ENCODE measurements at regions not wholly inside any gene's neighbourhood (a gene's known extent, or its start where the extent isn't known, plus 50 kb on each side); places are given as distances from the start of the nearest gene placed in this dataset.

DNA sequence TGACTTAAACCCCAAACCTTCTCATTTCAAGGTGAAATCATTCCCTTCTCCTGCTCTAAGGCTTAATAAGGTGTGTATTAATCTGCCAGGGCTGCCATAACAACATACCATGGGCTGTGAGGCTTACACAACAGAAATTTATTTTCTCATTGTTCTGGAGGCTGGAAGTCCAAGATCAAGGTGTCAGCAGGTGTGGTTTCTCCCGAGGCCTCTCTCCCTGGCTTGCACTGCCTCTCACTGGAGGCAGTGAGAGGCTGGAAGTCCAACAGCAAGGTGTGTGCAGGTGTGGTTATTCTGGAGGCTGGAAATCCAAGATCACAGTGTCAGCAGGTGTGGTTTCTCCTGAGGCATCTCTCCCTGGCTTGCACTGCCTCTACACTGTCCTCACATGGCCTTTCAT is 280.3 kb upstream of the TUT7 start:
- no peaks in the 10 kb centered on the region for H4K20me1 ChIP-seq (ENCODE audit: insufficient read depth)
- H3K9me3 ChIP-seq (ENCODE audit: low read length): peaks cover 4% of the 10 kb centered on the region
- H3K4me3 ChIP-seq (ENCODE audit: low read length): no peak overlapping the region
- H3F3A ChIP-seq (ENCODE audit: insufficient read depth, low read length, poor library complexity, severe bottlenecking): no peaks in the 10 kb centered on the region
- no peaks in the 10 kb centered on the region for H3K9me2 ChIP-seq (ENCODE audit: insufficient read depth, low read length)
- no peaks in the 10 kb centered on the region for H3K27me3 ChIP-seq (ENCODE audit: insufficient read depth, low read depth, low read length)
- H3K79me2 ChIP-seq (replicated peaks; ENCODE audit: insufficient read depth, low read length): no peaks in the 10 kb centered on the region
- TF ChIP-seq EZH2 (IDR thresholded peaks at IDR 0.05; ENCODE audit: borderline replicate concordance, insufficient read depth, low read length, poor library complexity, severe bottlenecking): no peak
- TF ChIP-seq, protein P1, sequence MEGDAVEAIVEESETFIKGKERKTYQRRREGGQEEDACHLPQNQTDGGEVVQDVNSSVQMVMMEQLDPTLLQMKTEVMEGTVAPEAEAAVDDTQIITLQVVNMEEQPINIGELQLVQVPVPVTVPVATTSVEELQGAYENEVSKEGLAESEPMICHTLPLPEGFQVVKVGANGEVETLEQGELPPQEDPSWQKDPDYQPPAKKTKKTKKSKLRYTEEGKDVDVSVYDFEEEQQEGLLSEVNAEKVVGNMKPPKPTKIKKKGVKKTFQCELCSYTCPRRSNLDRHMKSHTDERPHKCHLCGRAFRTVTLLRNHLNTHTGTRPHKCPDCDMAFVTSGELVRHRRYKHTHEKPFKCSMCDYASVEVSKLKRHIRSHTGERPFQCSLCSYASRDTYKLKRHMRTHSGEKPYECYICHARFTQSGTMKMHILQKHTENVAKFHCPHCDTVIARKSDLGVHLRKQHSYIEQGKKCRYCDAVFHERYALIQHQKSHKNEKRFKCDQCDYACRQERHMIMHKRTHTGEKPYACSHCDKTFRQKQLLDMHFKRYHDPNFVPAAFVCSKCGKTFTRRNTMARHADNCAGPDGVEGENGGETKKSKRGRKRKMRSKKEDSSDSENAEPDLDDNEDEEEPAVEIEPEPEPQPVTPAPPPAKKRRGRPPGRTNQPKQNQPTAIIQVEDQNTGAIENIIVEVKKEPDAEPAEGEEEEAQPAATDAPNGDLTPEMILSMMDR (IDR thresholded peaks at IDR 0.05; ENCODE audit: poor library complexity, severe bottlenecking): no peak
- no peak for TF ChIP-seq TAF1 (IDR thresholded peaks at IDR 0.05; ENCODE audit: low read depth)
- no peak for TF ChIP-seq MXI1 (conservative IDR thresholded peaks at IDR 0.05; ENCODE audit: poor library complexity, severe bottlenecking)
- no peak for TF ChIP-seq POLR2AphosphoS5 (IDR thresholded peaks at IDR 0.05)
- TF ChIP-seq RAD21 (conservative IDR thresholded peaks at IDR 0.05): no peak
- TF ChIP-seq EP300 (conservative IDR thresholded peaks at IDR 0.05; ENCODE audit: poor library complexity, severe bottlenecking): no peak
- TF ChIP-seq, protein P2, sequence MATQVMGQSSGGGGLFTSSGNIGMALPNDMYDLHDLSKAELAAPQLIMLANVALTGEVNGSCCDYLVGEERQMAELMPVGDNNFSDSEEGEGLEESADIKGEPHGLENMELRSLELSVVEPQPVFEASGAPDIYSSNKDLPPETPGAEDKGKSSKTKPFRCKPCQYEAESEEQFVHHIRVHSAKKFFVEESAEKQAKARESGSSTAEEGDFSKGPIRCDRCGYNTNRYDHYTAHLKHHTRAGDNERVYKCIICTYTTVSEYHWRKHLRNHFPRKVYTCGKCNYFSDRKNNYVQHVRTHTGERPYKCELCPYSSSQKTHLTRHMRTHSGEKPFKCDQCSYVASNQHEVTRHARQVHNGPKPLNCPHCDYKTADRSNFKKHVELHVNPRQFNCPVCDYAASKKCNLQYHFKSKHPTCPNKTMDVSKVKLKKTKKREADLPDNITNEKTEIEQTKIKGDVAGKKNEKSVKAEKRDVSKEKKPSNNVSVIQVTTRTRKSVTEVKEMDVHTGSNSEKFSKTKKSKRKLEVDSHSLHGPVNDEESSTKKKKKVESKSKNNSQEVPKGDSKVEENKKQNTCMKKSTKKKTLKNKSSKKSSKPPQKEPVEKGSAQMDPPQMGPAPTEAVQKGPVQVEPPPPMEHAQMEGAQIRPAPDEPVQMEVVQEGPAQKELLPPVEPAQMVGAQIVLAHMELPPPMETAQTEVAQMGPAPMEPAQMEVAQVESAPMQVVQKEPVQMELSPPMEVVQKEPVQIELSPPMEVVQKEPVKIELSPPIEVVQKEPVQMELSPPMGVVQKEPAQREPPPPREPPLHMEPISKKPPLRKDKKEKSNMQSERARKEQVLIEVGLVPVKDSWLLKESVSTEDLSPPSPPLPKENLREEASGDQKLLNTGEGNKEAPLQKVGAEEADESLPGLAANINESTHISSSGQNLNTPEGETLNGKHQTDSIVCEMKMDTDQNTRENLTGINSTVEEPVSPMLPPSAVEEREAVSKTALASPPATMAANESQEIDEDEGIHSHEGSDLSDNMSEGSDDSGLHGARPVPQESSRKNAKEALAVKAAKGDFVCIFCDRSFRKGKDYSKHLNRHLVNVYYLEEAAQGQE (IDR thresholded peaks at IDR 0.05; ENCODE audit: borderline replicate concordance): no peak
- no peak for TF ChIP-seq SMC3 (conservative IDR thresholded peaks at IDR 0.05; ENCODE audit: poor library complexity)
- H3K4me2 ChIP-seq (ENCODE audit: low read length): no peak overlapping the region
- no peak overlapping the region for H3K27ac ChIP-seq (ENCODE audit: low read length)
- no peak overlapping the region for H2AFZ ChIP-seq (ENCODE audit: low read depth, low read length)
- no peak overlapping the region for H3K9ac ChIP-seq (ENCODE audit: low read length)
- no peaks in the 10 kb centered on the region for H3K36me3 ChIP-seq (ENCODE audit: insufficient read depth, low read length)

DNA sequence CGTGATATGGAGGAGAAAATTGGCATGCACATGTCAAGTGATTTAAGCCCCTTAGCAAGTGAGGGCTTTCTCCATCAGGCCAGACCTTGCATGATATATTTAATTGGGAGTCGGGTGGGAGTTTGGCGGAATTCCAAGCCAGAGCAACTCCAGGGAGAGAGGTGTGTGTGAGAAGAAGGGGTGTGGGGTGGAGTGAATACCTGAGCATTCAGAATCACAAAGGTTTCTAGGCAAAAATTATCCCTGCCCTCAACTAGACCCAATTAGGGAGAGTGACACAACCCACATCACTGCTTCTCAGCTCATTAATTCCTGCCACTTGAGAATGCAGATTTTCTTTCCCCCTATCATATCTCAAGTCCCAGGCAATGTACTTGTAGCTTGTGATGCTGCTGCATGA is 279.7 kb upstream of the TUT7 start:
- Histone ChIP-seq H2AFZ (ENCODE audit: low read depth, low read length) (no peak overlapping the region), H3K9ac (ENCODE audit: low read length) (no peak overlapping the region), H3F3A (ENCODE audit: insufficient read depth, low read length, poor library complexity, severe bottlenecking) (no peaks in the 10 kb centered on the region), H3K9me2 (ENCODE audit: insufficient read depth, low read length) (no peaks in the 10 kb centered on the region), H3K27me3 (ENCODE audit: insufficient read depth, low read depth, low read length) (no peaks in the 10 kb centered on the region), H3K36me3 (ENCODE audit: insufficient read depth, low read length) (no peaks in the 10 kb centered on the region), H3K79me2 (replicated peaks; ENCODE audit: insufficient read depth, low read length) (no peaks in the 10 kb centered on the region), H3K4me2 (ENCODE audit: low read length) (no peak overlapping the region), H3K9me3 (ENCODE audit: low read length) (peaks cover 4% of the 10 kb centered on the region), H3K4me3 (ENCODE audit: low read length) (no peak overlapping the region), H3K27ac (ENCODE audit: low read length) (no peak overlapping the region), H4K20me1 (ENCODE audit: insufficient read depth) (no peaks in the 10 kb centered on the region)
- TF ChIP-seq SMC3 (conservative IDR thresholded peaks at IDR 0.05; ENCODE audit: poor library complexity) (no peak), RAD21 (conservative IDR thresholded peaks at IDR 0.05) (no peak), EP300 (conservative IDR thresholded peaks at IDR 0.05; ENCODE audit: poor library complexity, severe bottlenecking) (no peak), MXI1 (conservative IDR thresholded peaks at IDR 0.05; ENCODE audit: poor library complexity, severe bottlenecking) (no peak), POLR2AphosphoS5 (IDR thresholded peaks at IDR 0.05) (no peak), TAF1 (IDR thresholded peaks at IDR 0.05; ENCODE audit: low read depth) (no peak), EZH2 (IDR thresholded peaks at IDR 0.05; ENCODE audit: borderline replicate concordance, insufficient read depth, low read length, poor library complexity, severe bottlenecking) (no peak)
- TF ChIP-seq, protein P2 (IDR thresholded peaks at IDR 0.05; ENCODE audit: borderline replicate concordance): no peak
- TF ChIP-seq, protein P1 (IDR thresholded peaks at IDR 0.05; ENCODE audit: poor library complexity, severe bottlenecking): no peak

Data from neural cell (in vitro differentiated cells).